ENCODE measurements at regions not wholly inside any gene's neighbourhood (a gene's known extent, or its start where the extent isn't known, plus 50 kb on each side); places are given as distances from the start of the nearest gene placed in this dataset.

- H2AFZ ChIP-seq, result no peak overlapping the region
- no peaks in the 10 kb centered on the region for H3K79me2 ChIP-seq
- no peak for TF ChIP-seq CTCF (IDR thresholded peaks at IDR 0.05)
- no peak overlapping the region for H3K4me3 ChIP-seq (ENCODE audit: low read depth, low read length)
- H3K9me3 ChIP-seq (ENCODE audit: control insufficient read depth, low read length), result no peaks in the 10 kb centered on the region
- no peak overlapping the region for H3K9ac ChIP-seq
- H3K27me3 ChIP-seq (ENCODE audit: control insufficient read depth, insufficient read depth, low read length), result no peaks in the 10 kb centered on the region
- H3K27ac ChIP-seq, result no peak overlapping the region
- H3K4me1 ChIP-seq, result no peaks in the 10 kb centered on the region
- H3K4me2 ChIP-seq (ENCODE audit: low read length), result no peak overlapping the region
- no peaks in the 10 kb centered on the region for H3K36me3 ChIP-seq (ENCODE audit: control insufficient read depth, insufficient read depth, low read length)
These were observed 181.7 kb upstream of the NECTIN1 start for GRCh38 chr11:119910650-119911049.

GRCh38 chr11:119910051-119910450, 181.1 kb upstream of the NECTIN1 start:
- Histone ChIP-seq H3K4me3 (ENCODE audit: low read depth, low read length) (no peak overlapping the region), H3K27me3 (ENCODE audit: control insufficient read depth, insufficient read depth, low read length) (no peaks in the 10 kb centered on the region), H3K9ac (no peak overlapping the region), H2AFZ (no peak overlapping the region), H3K4me1 (no peaks in the 10 kb centered on the region), H3K36me3 (ENCODE audit: control insufficient read depth, insufficient read depth, low read length) (no peaks in the 10 kb centered on the region), H3K79me2 (no peaks in the 10 kb centered on the region), H3K27ac (no peak overlapping the region), H3K9me3 (ENCODE audit: control insufficient read depth, low read length) (no peaks in the 10 kb centered on the region), H3K4me2 (ENCODE audit: low read length) (no peak overlapping the region)
- no peak for TF ChIP-seq CTCF (IDR thresholded peaks at IDR 0.05)

GRCh38 chr11:119909495-119909894, 180.5 kb upstream of the NECTIN1 start:
- no peaks in the 10 kb centered on the region for H3K36me3 ChIP-seq (ENCODE audit: control insufficient read depth, insufficient read depth, low read length)
- no peak overlapping the region for H3K27ac ChIP-seq
- no peak overlapping the region for H3K4me3 ChIP-seq (ENCODE audit: low read depth, low read length)
- H2AFZ ChIP-seq, result no peak overlapping the region
- no peaks in the 10 kb centered on the region for H3K27me3 ChIP-seq (ENCODE audit: control insufficient read depth, insufficient read depth, low read length)
- no peaks in the 10 kb centered on the region for H3K9me3 ChIP-seq (ENCODE audit: control insufficient read depth, low read length)
- H3K9ac ChIP-seq, result no peak overlapping the region
- H3K4me1 ChIP-seq, result no peaks in the 10 kb centered on the region
- no peak for TF ChIP-seq CTCF (IDR thresholded peaks at IDR 0.05)
- H3K79me2 ChIP-seq, result no peaks in the 10 kb centered on the region
- no peak overlapping the region for H3K4me2 ChIP-seq (ENCODE audit: low read length)

DNA sequence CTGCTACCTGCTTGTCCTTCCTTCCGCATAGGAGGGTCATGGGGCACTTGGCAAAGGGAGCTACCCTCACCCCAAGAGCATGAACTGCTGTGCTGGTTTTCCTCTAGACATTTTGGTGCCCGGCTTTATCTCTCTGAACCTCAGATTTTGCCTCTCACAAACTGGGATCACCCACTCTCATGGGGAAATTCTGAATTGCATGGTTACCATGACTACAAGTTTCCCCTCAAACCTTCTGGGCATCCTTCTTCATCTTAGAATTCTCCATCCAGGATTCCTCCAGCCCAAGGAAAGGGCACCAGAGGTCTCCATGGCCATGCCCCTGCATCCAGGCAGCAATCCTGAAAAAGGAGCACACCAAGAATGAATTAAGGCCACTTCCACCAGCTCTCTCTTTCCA, 180.1 kb upstream of the NECTIN1 start:
- no peak for TF ChIP-seq CTCF (IDR thresholded peaks at IDR 0.05)
- Histone ChIP-seq H3K27ac (no peak overlapping the region), H3K4me1 (no peaks in the 10 kb centered on the region), H3K27me3 (ENCODE audit: control insufficient read depth, insufficient read depth, low read length) (no peaks in the 10 kb centered on the region), H3K79me2 (no peaks in the 10 kb centered on the region), H2AFZ (no peak overlapping the region), H3K9me3 (ENCODE audit: control insufficient read depth, low read length) (no peaks in the 10 kb centered on the region), H3K36me3 (ENCODE audit: control insufficient read depth, insufficient read depth, low read length) (no peaks in the 10 kb centered on the region), H3K4me3 (ENCODE audit: low read depth, low read length) (no peak overlapping the region), H3K9ac (no peak overlapping the region), H3K4me2 (ENCODE audit: low read length) (no peak overlapping the region)

GRCh38 chr11:119908573-119908904, 179.5 kb upstream of the NECTIN1 start:
- no peak for TF ChIP-seq CTCF (IDR thresholded peaks at IDR 0.05)
- Histone ChIP-seq H3K9me3 (ENCODE audit: control insufficient read depth, low read length) (no peaks in the 10 kb centered on the region), H3K4me1 (no peaks in the 10 kb centered on the region), H3K27me3 (ENCODE audit: control insufficient read depth, insufficient read depth, low read length) (no peaks in the 10 kb centered on the region), H2AFZ (no peak overlapping the region), H3K9ac (no peak overlapping the region), H3K4me2 (ENCODE audit: low read length) (no peak overlapping the region), H3K36me3 (ENCODE audit: control insufficient read depth, insufficient read depth, low read length) (no peaks in the 10 kb centered on the region), H3K27ac (no peak overlapping the region), H3K79me2 (no peaks in the 10 kb centered on the region), H3K4me3 (ENCODE audit: low read depth, low read length) (no peak overlapping the region)

Data from parathyroid adenoma (tissue), 2 donors.